ENCODE measurements at regions not wholly inside any gene's neighbourhood (a gene's known extent, or its start where the extent isn't known, plus 50 kb on each side); places are given as distances from the start of the nearest gene placed in this dataset.
"Not testable (repeated sequence)": the region's sequence is repeated elsewhere in the genome, so short reads cannot be mapped to it uniquely, and the experiment has no call there.

GRCh38 chr7:84941936-84942335 is 244.9 kb downstream of the SEMA3D start:
- Mint-ChIP-seq H3K27ac (no peak overlapping the region), H3K9me3 (no peaks in the 10 kb centered on the region), H3K27me3 (no peaks in the 10 kb centered on the region), H3K36me3 (ENCODE audit: low read depth) (no peaks in the 10 kb centered on the region), H3K4me1 (ENCODE audit: low read depth) (no peaks in the 10 kb centered on the region), H3K4me3 (no peak overlapping the region)

- Mint-ChIP-seq H3K4me3 (no peak overlapping the region), H3K36me3 (ENCODE audit: low read depth) (no peaks in the 10 kb centered on the region), H3K4me1 (ENCODE audit: low read depth) (no peaks in the 10 kb centered on the region), H3K27me3 (no peaks in the 10 kb centered on the region), H3K9me3 (no peaks in the 10 kb centered on the region), H3K27ac (no peak overlapping the region)
Measured at GRCh38 chr7:84941291-84941690, 245.6 kb downstream of the SEMA3D start.

- H3K9me3 Mint-ChIP-seq: no peaks in the 10 kb centered on the region
- no peak overlapping the region for H3K27ac Mint-ChIP-seq
- no peaks in the 10 kb centered on the region for H3K4me1 Mint-ChIP-seq (ENCODE audit: low read depth)
- H3K27me3 Mint-ChIP-seq: no peaks in the 10 kb centered on the region
- no peak overlapping the region for H3K4me3 Mint-ChIP-seq
- H3K36me3 Mint-ChIP-seq (ENCODE audit: low read depth): no peaks in the 10 kb centered on the region
Measured at GRCh38 chr7:84939888-84940287, 247.0 kb downstream of the SEMA3D start.

GRCh38 chr7:84939442-84939841 is 247.4 kb downstream of the SEMA3D start:
- H3K27ac Mint-ChIP-seq: no peak overlapping the region
- H3K27me3 Mint-ChIP-seq: no peaks in the 10 kb centered on the region
- no peak overlapping the region for H3K4me3 Mint-ChIP-seq
- H3K36me3 Mint-ChIP-seq (ENCODE audit: low read depth): no peaks in the 10 kb centered on the region
- no peaks in the 10 kb centered on the region for H3K9me3 Mint-ChIP-seq
- H3K4me1 Mint-ChIP-seq (ENCODE audit: low read depth): no peaks in the 10 kb centered on the region

- H3K4me3 Mint-ChIP-seq: no peak overlapping the region
- H3K27ac Mint-ChIP-seq: no peak overlapping the region
- H3K9me3 Mint-ChIP-seq: peaks cover 7% of the 10 kb centered on the region
- H3K4me1 Mint-ChIP-seq (ENCODE audit: low read depth): no peaks in the 10 kb centered on the region
- H3K27me3 Mint-ChIP-seq: no peaks in the 10 kb centered on the region
- no peaks in the 10 kb centered on the region for H3K36me3 Mint-ChIP-seq (ENCODE audit: low read depth)
Measured at GRCh38 chr7:84924353-84924752, 262.5 kb downstream of the SEMA3D start.

- Mint-ChIP-seq H3K27ac (no peak overlapping the region), H3K4me1 (ENCODE audit: low read depth) (no peaks in the 10 kb centered on the region), H3K4me3 (no peak overlapping the region), H3K36me3 (ENCODE audit: low read depth) (no peaks in the 10 kb centered on the region), H3K9me3 (peaks cover 7% of the 10 kb centered on the region), H3K27me3 (no peaks in the 10 kb centered on the region)
Measured at GRCh38 chr7:84923348-84923747, 263.5 kb downstream of the SEMA3D start.

GRCh38 chr7:84921154-84921553 is 265.7 kb downstream of the SEMA3D start:
- Mint-ChIP-seq H3K4me1 (ENCODE audit: low read depth) (no peaks in the 10 kb centered on the region), H3K27ac (no peak overlapping the region), H3K4me3 (no peak overlapping the region), H3K9me3 (peaks cover 7% of the 10 kb centered on the region), H3K27me3 (no peaks in the 10 kb centered on the region), H3K36me3 (ENCODE audit: low read depth) (no peaks in the 10 kb centered on the region)

- H3K4me3 Mint-ChIP-seq; H3K36me3 Mint-ChIP-seq (ENCODE audit: low read depth); H3K4me1 Mint-ChIP-seq (ENCODE audit: low read depth); H3K9me3 Mint-ChIP-seq; H3K27ac Mint-ChIP-seq; H3K27me3 Mint-ChIP-seq: not testable (repeated sequence)
Measured at GRCh38 chr7:84916973-84917372, 269.9 kb downstream of the SEMA3D start.

GRCh38 chr7:84916161-84916560 is 270.7 kb downstream of the SEMA3D start:
- Mint-ChIP-seq H3K27ac (no peak overlapping the region), H3K27me3 (no peaks in the 10 kb centered on the region), H3K4me3 (no peak overlapping the region), H3K9me3 (peaks cover 7% of the 10 kb centered on the region), H3K36me3 (ENCODE audit: low read depth) (no peaks in the 10 kb centered on the region), H3K4me1 (ENCODE audit: low read depth) (no peaks in the 10 kb centered on the region)

- H3K27me3 Mint-ChIP-seq: no peaks in the 10 kb centered on the region
- no peaks in the 10 kb centered on the region for H3K4me1 Mint-ChIP-seq (ENCODE audit: low read depth)
- H3K27ac Mint-ChIP-seq: no peak overlapping the region
- H3K9me3 Mint-ChIP-seq: no peaks in the 10 kb centered on the region
- no peak overlapping the region for H3K4me3 Mint-ChIP-seq
- H3K36me3 Mint-ChIP-seq (ENCODE audit: low read depth): no peaks in the 10 kb centered on the region
Measured at GRCh38 chr7:84914598-84914997, 272.3 kb downstream of the SEMA3D start.

GRCh38 chr7:84913731-84914130 is 273.1 kb downstream of the SEMA3D start:
- H3K4me1 Mint-ChIP-seq (ENCODE audit: low read depth): no peaks in the 10 kb centered on the region
- no peaks in the 10 kb centered on the region for H3K9me3 Mint-ChIP-seq
- H3K27ac Mint-ChIP-seq: no peak overlapping the region
- H3K27me3 Mint-ChIP-seq: no peaks in the 10 kb centered on the region
- H3K36me3 Mint-ChIP-seq (ENCODE audit: low read depth): no peaks in the 10 kb centered on the region
- no peak overlapping the region for H3K4me3 Mint-ChIP-seq

GRCh38 chr7:84912993-84913635 is 273.7 kb downstream of the SEMA3D start:
- Mint-ChIP-seq H3K9me3 (no peaks in the 10 kb centered on the region), H3K27me3 (no peaks in the 10 kb centered on the region), H3K27ac (no peak overlapping the region), H3K36me3 (ENCODE audit: low read depth) (no peaks in the 10 kb centered on the region), H3K4me1 (ENCODE audit: low read depth) (no peaks in the 10 kb centered on the region), H3K4me3 (no peak overlapping the region)

- no peak overlapping the region for H3K4me3 Mint-ChIP-seq
- no peak overlapping the region for H3K27ac Mint-ChIP-seq
Measured at GRCh38 chr7:84912537-84912936, 274.3 kb downstream of the SEMA3D start.

GRCh38 chr7:84912018-84912417 is 274.8 kb downstream of the SEMA3D start:
- Mint-ChIP-seq H3K9me3 (no peaks in the 10 kb centered on the region), H3K36me3 (ENCODE audit: low read depth) (no peaks in the 10 kb centered on the region), H3K4me3 (no peak overlapping the region), H3K27ac (no peak overlapping the region), H3K27me3 (no peaks in the 10 kb centered on the region), H3K4me1 (ENCODE audit: low read depth) (no peaks in the 10 kb centered on the region)

More at GRCh38 chr7:84912537-84912936, 274.3 kb downstream of the SEMA3D start:
- H3K4me1 Mint-ChIP-seq (ENCODE audit: low read depth): no peaks in the 10 kb centered on the region
- H3K27me3 Mint-ChIP-seq: no peaks in the 10 kb centered on the region
- no peaks in the 10 kb centered on the region for H3K36me3 Mint-ChIP-seq (ENCODE audit: low read depth)
- no peaks in the 10 kb centered on the region for H3K9me3 Mint-ChIP-seq

GRCh38 chr7:84911077-84911476 is 275.8 kb downstream of the SEMA3D start:
- Mint-ChIP-seq H3K9me3 (no peaks in the 10 kb centered on the region), H3K27me3 (no peaks in the 10 kb centered on the region), H3K27ac (no peak overlapping the region), H3K4me3 (no peak overlapping the region), H3K36me3 (ENCODE audit: low read depth) (no peaks in the 10 kb centered on the region), H3K4me1 (ENCODE audit: low read depth) (no peaks in the 10 kb centered on the region)

- not testable (repeated sequence) for H3K36me3 Mint-ChIP-seq (ENCODE audit: low read depth); H3K4me1 Mint-ChIP-seq (ENCODE audit: low read depth); H3K4me3 Mint-ChIP-seq; H3K27ac Mint-ChIP-seq; H3K9me3 Mint-ChIP-seq; H3K27me3 Mint-ChIP-seq
Measured at GRCh38 chr7:84910322-84910721, 276.5 kb downstream of the SEMA3D start.
